ENCODE measurements at regions not wholly inside any gene's neighbourhood (a gene's known extent, or its start where the extent isn't known, plus 50 kb on each side); places are given as distances from the start of the nearest gene placed in this dataset.

- TF ChIP-seq CTCF (IDR thresholded peaks at IDR 0.05), result no peak
- no peaks in the 10 kb centered on the region for H3K9me3 ChIP-seq
- H3K4me3 ChIP-seq (ENCODE audit: low read depth in 1 of 2, low read length in 1 of 2), result no peak overlapping the region
- H3K27me3 ChIP-seq, result no peaks in the 10 kb centered on the region
- no peak overlapping the region for H3K27ac ChIP-seq
- no peaks in the 10 kb centered on the region for H3K36me3 ChIP-seq
- no peaks in the 10 kb centered on the region for H3K4me1 ChIP-seq (ENCODE audit: control insufficient read depth in 1 of 2, insufficient read depth in 1 of 2, low read depth in 1 of 2, low read length in 1 of 2)
These were observed 78.8 kb upstream of the TDRD3 start for GRCh38 chr13:60318186-60318585.

GRCh38 chr13:60324131-60324530 lies 72.9 kb upstream of the TDRD3 start:
- Histone ChIP-seq H3K36me3 (no peaks in the 10 kb centered on the region), H3K4me3 (ENCODE audit: low read depth in 1 of 2, low read length in 1 of 2) (no peak overlapping the region), H3K4me1 (ENCODE audit: control insufficient read depth in 1 of 2, insufficient read depth in 1 of 2, low read depth in 1 of 2, low read length in 1 of 2) (no peaks in the 10 kb centered on the region), H3K9me3 (no peaks in the 10 kb centered on the region), H3K27me3 (no peaks in the 10 kb centered on the region), H3K27ac (no peak overlapping the region)
- TF ChIP-seq CTCF (IDR thresholded peaks at IDR 0.05), result no peak

- Histone ChIP-seq H3K36me3 (no peaks in the 10 kb centered on the region), H3K4me1 (ENCODE audit: control insufficient read depth in 1 of 2, insufficient read depth in 1 of 2, low read depth in 1 of 2, low read length in 1 of 2) (no peaks in the 10 kb centered on the region), H3K9me3 (no peaks in the 10 kb centered on the region), H3K27ac (no peak overlapping the region), H3K27me3 (no peaks in the 10 kb centered on the region), H3K4me3 (ENCODE audit: low read depth in 1 of 2, low read length in 1 of 2) (no peak overlapping the region)
- TF ChIP-seq CTCF (IDR thresholded peaks at IDR 0.05), result no peak
These were observed 70.7 kb upstream of the TDRD3 start for GRCh38 chr13:60326273-60326672.

- TF ChIP-seq CTCF (IDR thresholded peaks at IDR 0.05), result no peak
- H3K4me1 ChIP-seq (ENCODE audit: control insufficient read depth in 1 of 2, insufficient read depth in 1 of 2, low read depth in 1 of 2, low read length in 1 of 2), result no peaks in the 10 kb centered on the region
- H3K4me3 ChIP-seq (ENCODE audit: low read depth in 1 of 2, low read length in 1 of 2), result no peak overlapping the region
- H3K36me3 ChIP-seq, result no peaks in the 10 kb centered on the region
- H3K27me3 ChIP-seq, result no peaks in the 10 kb centered on the region
- H3K27ac ChIP-seq, result no peak overlapping the region
- no peaks in the 10 kb centered on the region for H3K9me3 ChIP-seq
These were observed 69.5 kb upstream of the TDRD3 start for GRCh38 chr13:60327511-60327910.

- Histone ChIP-seq H3K9me3 (no peaks in the 10 kb centered on the region), H3K27me3 (no peaks in the 10 kb centered on the region), H3K4me3 (ENCODE audit: low read depth in 1 of 2, low read length in 1 of 2) (no peak overlapping the region), H3K27ac (no peak overlapping the region), H3K36me3 (no peaks in the 10 kb centered on the region), H3K4me1 (ENCODE audit: control insufficient read depth in 1 of 2, insufficient read depth in 1 of 2, low read depth in 1 of 2, low read length in 1 of 2) (no peaks in the 10 kb centered on the region)
- TF ChIP-seq CTCF (IDR thresholded peaks at IDR 0.05), result no peak
These were observed 68.9 kb upstream of the TDRD3 start for GRCh38 chr13:60328073-60328472.
